ENCODE measurements at regions not wholly inside any gene's neighbourhood (a gene's known extent, or its start where the extent isn't known, plus 50 kb on each side); places are given as distances from the start of the nearest gene placed in this dataset.

DNA sequence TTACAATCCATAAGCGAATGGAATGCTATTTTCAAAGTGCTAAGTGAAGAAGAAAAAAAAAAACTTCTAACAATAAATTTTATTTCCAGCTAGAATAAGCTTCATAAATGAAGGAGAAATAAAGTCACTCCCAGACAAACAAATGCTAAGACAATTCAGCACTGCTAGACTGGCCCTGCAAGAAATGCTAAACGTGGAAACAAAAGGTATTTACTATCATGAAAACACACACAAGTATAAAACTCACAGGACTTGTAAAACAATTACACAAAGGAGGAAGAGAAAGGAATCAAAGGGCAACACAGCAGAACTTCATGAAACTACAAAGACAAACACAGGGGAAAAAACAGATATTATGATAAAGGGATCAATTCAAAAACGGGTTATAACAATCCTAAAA, 85.8 kb upstream of the NELL2 start:
- H3K27me3 Mint-ChIP-seq, result no peaks in the 10 kb centered on the region
- no peaks in the 10 kb centered on the region for H3K4me1 Mint-ChIP-seq
- no peaks in the 10 kb centered on the region for H3K36me3 Mint-ChIP-seq (ENCODE audit: low read depth)
- DNase-seq (no peak), ATAC-seq (no peak)
- H3K9me3 ChIP-seq (ENCODE audit: control insufficient read depth, low read length, poor library complexity, severe bottlenecking), result peaks cover 2% of the 10 kb centered on the region
- H3K27ac Mint-ChIP-seq, result no peak overlapping the region
- no peak overlapping the region for H3K4me3 Mint-ChIP-seq

DNA sequence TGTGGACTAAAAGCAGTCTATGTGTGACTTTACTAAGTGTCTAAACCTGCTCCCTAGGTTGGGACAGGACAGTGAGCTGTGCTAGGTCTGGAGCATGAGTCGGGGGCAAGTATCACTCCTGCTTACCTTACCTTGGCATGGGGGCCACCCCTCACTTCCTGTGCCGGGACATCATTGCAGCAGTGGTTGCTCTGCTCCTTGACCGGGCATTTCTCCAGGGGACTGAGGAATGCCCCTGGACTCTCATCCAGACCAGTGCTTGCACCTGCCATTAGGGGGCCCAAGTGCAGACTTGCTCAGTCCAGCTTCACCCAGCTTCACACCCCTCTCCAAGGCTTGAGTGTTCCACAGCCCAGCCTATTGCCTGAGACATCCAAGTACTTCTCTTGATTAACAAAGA, 84.7 kb upstream of the NELL2 start:
- no peaks in the 10 kb centered on the region for H3K27me3 Mint-ChIP-seq
- no peaks in the 10 kb centered on the region for H3K4me1 Mint-ChIP-seq
- no peak overlapping the region for H3K4me3 Mint-ChIP-seq
- H3K9me3 ChIP-seq (ENCODE audit: control insufficient read depth, low read length, poor library complexity, severe bottlenecking), result peaks cover 2% of the 10 kb centered on the region
- DNase-seq (no peak), ATAC-seq (no peak)
- no peak overlapping the region for H3K27ac Mint-ChIP-seq
- H3K36me3 Mint-ChIP-seq (ENCODE audit: low read depth), result no peaks in the 10 kb centered on the region

DNA sequence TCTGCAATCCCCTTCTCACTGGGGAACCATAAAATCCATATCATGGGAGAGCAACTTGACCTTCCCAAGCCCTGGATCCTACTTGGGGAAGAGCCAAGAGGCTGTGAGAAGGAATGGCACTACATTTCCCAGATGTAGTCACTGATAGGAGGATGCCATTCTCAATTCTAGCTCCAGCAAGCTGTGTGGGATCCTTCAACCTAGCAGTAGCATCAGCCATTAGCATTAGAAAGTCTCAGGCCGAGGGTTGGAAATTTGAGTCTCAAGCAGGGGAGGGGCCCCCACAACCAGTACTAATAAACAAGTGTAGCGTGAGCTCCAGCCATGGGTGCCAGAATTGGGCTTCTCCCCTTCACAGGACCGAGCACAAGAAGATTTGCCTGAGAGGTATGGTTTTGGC, 84.3 kb upstream of the NELL2 start:
- Mint-ChIP-seq H3K4me3 (no peak overlapping the region), H3K4me1 (no peaks in the 10 kb centered on the region), H3K27ac (no peak overlapping the region), H3K27me3 (no peaks in the 10 kb centered on the region), H3K36me3 (ENCODE audit: low read depth) (no peaks in the 10 kb centered on the region)
- DNase-seq (no peak), ATAC-seq (no peak)
- H3K9me3 ChIP-seq (ENCODE audit: control insufficient read depth, low read length, poor library complexity, severe bottlenecking), result peaks cover 2% of the 10 kb centered on the region

DNA sequence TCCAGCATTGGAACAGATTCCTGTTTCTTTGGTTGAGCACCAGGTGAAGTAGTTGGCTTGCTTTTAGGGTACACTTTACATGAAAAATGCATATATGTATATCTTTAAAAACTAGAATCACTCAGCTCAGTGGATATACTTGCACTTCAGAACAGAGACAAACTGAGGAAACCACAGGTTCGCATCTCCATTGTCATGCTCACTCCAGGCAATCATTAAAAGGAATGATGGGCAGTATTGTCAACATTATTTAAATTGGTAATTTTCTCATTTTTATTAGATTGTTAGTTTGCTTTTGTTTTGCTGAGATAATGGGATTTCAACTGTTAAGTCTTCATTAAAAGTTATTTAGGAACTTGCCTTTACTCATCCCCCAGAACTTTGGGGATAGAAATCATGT, 71.0 kb upstream of the NELL2 start:
- peaks cover 6% of the 10 kb centered on the region for H3K4me1 Mint-ChIP-seq
- no peak for ATAC-seq
- no peak overlapping the region for H3K4me3 Mint-ChIP-seq
- DNase-seq, result no peak
- H3K9me3 ChIP-seq (ENCODE audit: control insufficient read depth, low read length, poor library complexity, severe bottlenecking), result no peaks in the 10 kb centered on the region
- H3K27ac Mint-ChIP-seq, result no peak overlapping the region
- no peaks in the 10 kb centered on the region for H3K36me3 Mint-ChIP-seq (ENCODE audit: low read depth)
- peaks cover 37% of the 10 kb centered on the region for H3K27me3 Mint-ChIP-seq

DNA sequence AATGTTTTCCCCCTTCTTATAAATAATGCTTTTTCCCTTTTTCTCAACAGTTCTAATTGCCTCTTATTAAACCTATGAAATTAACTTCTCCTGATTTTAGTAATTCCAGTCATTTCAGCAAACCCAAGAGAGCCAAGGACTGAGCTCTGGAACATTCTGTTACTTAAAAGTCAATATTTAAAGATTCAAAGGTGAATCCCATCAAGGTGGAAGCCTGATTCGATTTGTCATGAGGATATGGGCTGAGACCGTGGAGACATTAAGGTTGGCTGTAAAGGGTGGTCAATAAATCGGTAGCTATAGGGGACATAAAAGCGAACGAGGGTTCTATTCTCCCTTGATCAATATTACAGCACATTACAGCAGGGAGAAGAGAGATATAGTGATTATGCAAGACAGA, 66.6 kb upstream of the NELL2 start:
- Mint-ChIP-seq H3K4me1 (no peaks in the 10 kb centered on the region), H3K4me3 (no peak overlapping the region), H3K27me3 (peaks cover 22% of the 10 kb centered on the region), H3K36me3 (ENCODE audit: low read depth) (no peaks in the 10 kb centered on the region), H3K27ac (no peak overlapping the region)
- H3K9me3 ChIP-seq (ENCODE audit: control insufficient read depth, low read length, poor library complexity, severe bottlenecking), result no peaks in the 10 kb centered on the region
- ATAC-seq (no peak), DNase-seq (no peak)

DNA sequence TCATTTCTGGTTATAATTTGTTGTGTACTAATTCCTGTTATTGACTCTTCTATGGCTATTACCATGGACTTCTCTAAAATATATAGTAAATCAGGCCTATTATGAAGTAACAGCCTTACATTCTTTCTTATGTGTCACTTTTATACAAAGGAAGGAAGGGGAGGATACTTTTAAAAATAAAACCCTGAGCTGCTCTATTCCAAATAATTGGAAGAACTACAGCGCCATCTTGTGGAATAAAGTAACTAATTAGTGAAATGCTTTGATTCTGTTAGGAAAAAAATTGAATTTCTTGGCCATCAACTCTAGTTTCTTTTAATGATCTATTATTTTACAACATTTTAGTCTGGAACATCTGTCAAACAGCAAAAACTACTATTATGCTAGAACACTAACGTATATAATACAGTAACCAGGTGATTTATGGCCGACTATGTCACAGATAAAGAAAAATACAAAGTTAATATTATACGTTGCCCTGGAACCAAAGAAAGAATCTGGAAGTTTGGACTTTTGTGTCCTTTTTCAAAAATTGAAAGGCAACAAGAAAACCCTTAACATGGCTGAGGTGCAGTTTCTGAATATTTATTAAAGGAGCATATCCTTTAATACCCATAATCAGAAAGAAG, 55.0 kb upstream of the NELL2 start:
- ATAC-seq (peak; percentile 65), DNase-seq (no peak)
- Mint-ChIP-seq H3K27ac (no peak overlapping the region), H3K4me3 (no peak overlapping the region), H3K36me3 (ENCODE audit: low read depth) (no peaks in the 10 kb centered on the region), H3K4me1 (peaks cover 2% of the 10 kb centered on the region), H3K27me3 (peaks cover 4% of the 10 kb centered on the region)
- H3K9me3 ChIP-seq (ENCODE audit: control insufficient read depth, low read length, poor library complexity, severe bottlenecking), result no peaks in the 10 kb centered on the region

DNA sequence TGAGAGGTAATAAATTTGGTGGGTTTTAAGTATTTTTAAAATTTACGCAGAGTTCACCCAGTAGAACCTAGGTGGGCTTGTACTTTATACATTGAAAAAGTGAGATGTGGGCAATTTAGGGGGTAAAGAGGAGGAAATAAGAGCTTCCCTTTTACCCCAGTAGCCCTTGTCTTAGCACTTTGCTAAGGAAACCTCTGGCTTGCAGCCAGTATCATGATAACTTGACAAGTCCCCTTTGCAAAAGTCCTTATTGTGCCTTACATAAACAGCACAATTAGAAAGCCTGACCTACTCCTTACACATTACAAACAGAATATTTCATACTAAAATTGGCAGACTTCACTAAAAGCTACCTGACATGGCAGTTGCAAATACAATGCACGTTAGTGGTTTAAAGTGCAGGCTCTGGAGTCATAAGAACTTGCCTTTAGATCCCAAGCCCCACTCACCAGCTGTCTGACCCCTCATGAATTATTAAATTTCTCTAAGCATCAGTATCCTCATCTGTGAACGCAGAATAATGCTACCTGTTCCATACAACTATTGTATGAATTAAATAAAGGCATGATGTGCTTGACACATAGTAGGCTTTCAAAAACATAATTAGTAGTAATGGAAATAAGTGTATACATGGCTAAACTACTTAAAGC, 53.2 kb upstream of the NELL2 start:
- Mint-ChIP-seq H3K27me3 (peaks cover 4% of the 10 kb centered on the region), H3K4me3 (no peak overlapping the region), H3K27ac (no peak overlapping the region), H3K4me1 (peaks cover 2% of the 10 kb centered on the region), H3K36me3 (ENCODE audit: low read depth) (no peaks in the 10 kb centered on the region)
- no peak for DNase-seq
- no peaks in the 10 kb centered on the region for H3K9me3 ChIP-seq (ENCODE audit: control insufficient read depth, low read length, poor library complexity, severe bottlenecking)
- no peak for ATAC-seq

All from T-helper 17 cell (primary cell).